Endothelial cell of hepatic sinusoid (primary cell): ENCODE measurements at regions not wholly inside any gene's neighbourhood (a gene's known extent, or its start where the extent isn't known, plus 50 kb on each side); places are given as distances from the start of the nearest gene placed in this dataset.
"Not testable (repeated sequence)": the region's sequence is repeated elsewhere in the genome, so short reads cannot be mapped to it uniquely, and the experiment has no call there.

Source experiments
- in situ Hi-C: cut with HindIII; loops from 2 replicates; pipeline ENCODE4 v1.10.0; 2017; ENCODE audit warnings: low sequenced_read_pairs

GRCh38 chr6:103001724-103002123 lies 1608.2 kb downstream of the GRIK2 start:
- in situ Hi-C loops: no loop called here

- in situ Hi-C loops: no loop called here
Measured at GRCh38 chr6:103000688-103001087, 1607.2 kb downstream of the GRIK2 start.

- in situ Hi-C loops: no loop called here
Measured at GRCh38 chr6:102995491-102995890, 1602.0 kb downstream of the GRIK2 start.

GRCh38 chr6:102994866-102995265 lies 1601.4 kb downstream of the GRIK2 start:
- in situ Hi-C loops: loop anchor here (5.0 kb wide), 1 partner anchor 43 kb away; no protein-coding TSS in a partner anchor

GRCh38 chr6:102986086-102986485 lies 1592.6 kb downstream of the GRIK2 start:
- in situ Hi-C loops: no loop called here

GRCh38 chr6:102984357-102984756 lies 1590.8 kb downstream of the GRIK2 start:
- in situ Hi-C loops: no loop called here

GRCh38 chr6:102981490-102982015 lies 1588.0 kb downstream of the GRIK2 start:
- in situ Hi-C loops: no loop called here

GRCh38 chr6:102980951-102981350 lies 1587.4 kb downstream of the GRIK2 start:
- in situ Hi-C loops: no loop called here

- in situ Hi-C loops: no loop called here
Measured at GRCh38 chr6:102961902-102962301, 1568.4 kb downstream of the GRIK2 start.

GRCh38 chr6:102950967-102951366 lies 1557.5 kb downstream of the GRIK2 start:
- in situ Hi-C loops: loop anchor here (5.0 kb wide), 1 partner anchor 41 kb away; no protein-coding TSS in a partner anchor

- in situ Hi-C loops: no loop called here
Measured at GRCh38 chr6:102944475-102944874, 1551.0 kb downstream of the GRIK2 start.

GRCh38 chr6:102942206-102942605 lies 1548.7 kb downstream of the GRIK2 start:
- in situ Hi-C loops: no loop called here

GRCh38 chr6:102936959-102937358 lies 1543.5 kb downstream of the GRIK2 start:
- in situ Hi-C loops: no loop called here

GRCh38 chr6:102928109-102928508 lies 1534.6 kb downstream of the GRIK2 start:
- in situ Hi-C loops: no loop called here

GRCh38 chr6:102918161-102918560 lies 1524.7 kb downstream of the GRIK2 start:
- in situ Hi-C loops: no loop called here

- in situ Hi-C loops: no loop called here
Measured at GRCh38 chr6:102911571-102911970, 1518.1 kb downstream of the GRIK2 start.

- in situ Hi-C loops: not testable (repeated sequence)
Measured at GRCh38 chr6:102910701-102911139, 1517.2 kb downstream of the GRIK2 start.

GRCh38 chr6:102907181-102907580 lies 1513.7 kb downstream of the GRIK2 start:
- in situ Hi-C loops: no loop called here

GRCh38 chr6:102902471-102902870 lies 1509.0 kb downstream of the GRIK2 start:
- in situ Hi-C loops: no loop called here

GRCh38 chr6:102895683-102896082 lies 1502.2 kb downstream of the GRIK2 start:
- in situ Hi-C loops: no loop called here

GRCh38 chr6:102885165-102885564 lies 1491.7 kb downstream of the GRIK2 start:
- in situ Hi-C loops: no loop called here

- in situ Hi-C loops: no loop called here
Measured at GRCh38 chr6:102853249-102853955, 1459.9 kb downstream of the GRIK2 start.

GRCh38 chr6:102848796-102849195 lies 1455.3 kb downstream of the GRIK2 start:
- in situ Hi-C loops: no loop called here
